ENCODE measurements at regions not wholly inside any gene's neighbourhood (a gene's known extent, or its start where the extent isn't known, plus 50 kb on each side); places are given as distances from the start of the nearest gene placed in this dataset.

DNA sequence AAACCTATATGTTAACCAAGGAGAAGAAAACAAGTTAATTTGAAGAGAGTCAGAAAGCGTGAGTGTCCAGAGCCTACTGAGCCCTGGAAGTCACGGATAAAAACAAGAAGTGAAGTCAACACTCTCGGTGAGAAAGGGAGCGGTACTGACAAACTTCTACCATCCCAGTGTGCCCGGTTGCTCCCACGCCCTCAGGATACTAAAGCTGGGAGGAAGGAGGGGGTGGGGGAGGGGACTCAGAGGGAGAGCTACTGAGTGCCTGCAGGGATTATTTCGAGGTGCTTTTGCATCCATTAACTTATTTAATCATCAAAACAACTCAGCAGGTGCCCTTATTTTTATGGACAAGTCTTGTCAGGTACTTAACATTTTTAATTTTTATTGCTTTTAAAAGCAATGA, 166.2 kb downstream of the ZIC5 start:
- TF ChIP-seq, protein P1, sequence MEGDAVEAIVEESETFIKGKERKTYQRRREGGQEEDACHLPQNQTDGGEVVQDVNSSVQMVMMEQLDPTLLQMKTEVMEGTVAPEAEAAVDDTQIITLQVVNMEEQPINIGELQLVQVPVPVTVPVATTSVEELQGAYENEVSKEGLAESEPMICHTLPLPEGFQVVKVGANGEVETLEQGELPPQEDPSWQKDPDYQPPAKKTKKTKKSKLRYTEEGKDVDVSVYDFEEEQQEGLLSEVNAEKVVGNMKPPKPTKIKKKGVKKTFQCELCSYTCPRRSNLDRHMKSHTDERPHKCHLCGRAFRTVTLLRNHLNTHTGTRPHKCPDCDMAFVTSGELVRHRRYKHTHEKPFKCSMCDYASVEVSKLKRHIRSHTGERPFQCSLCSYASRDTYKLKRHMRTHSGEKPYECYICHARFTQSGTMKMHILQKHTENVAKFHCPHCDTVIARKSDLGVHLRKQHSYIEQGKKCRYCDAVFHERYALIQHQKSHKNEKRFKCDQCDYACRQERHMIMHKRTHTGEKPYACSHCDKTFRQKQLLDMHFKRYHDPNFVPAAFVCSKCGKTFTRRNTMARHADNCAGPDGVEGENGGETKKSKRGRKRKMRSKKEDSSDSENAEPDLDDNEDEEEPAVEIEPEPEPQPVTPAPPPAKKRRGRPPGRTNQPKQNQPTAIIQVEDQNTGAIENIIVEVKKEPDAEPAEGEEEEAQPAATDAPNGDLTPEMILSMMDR (IDR thresholded peaks at IDR 0.05) = no peak
- DNase-seq (ENCODE audit: low spot score) (no peak), ATAC-seq (ENCODE audit: low FRiP score) (no peak)

DNA sequence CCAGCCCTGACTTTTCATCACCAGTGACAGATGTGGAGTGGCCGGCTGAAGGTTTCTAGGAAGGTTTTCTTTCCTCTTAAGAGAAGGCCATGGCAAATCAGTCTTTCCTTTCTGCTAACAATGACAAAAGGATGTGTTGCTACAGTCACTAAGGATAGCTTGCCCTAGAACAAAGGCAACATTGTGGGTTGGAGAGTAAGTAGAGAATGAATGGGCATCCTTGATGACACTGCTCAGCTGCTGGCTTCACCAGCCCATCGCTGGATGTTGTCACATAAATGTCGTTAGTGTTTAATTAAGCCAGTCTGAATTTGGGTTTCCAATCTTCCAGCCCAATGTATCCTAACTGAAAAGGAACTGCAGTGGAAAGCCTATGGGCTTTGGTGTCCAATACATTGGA, 168.4 kb downstream of the ZIC5 start:
- DNase-seq (ENCODE audit: low spot score) (no peak), ATAC-seq (ENCODE audit: low FRiP score) (no peak)
- TF ChIP-seq, protein P1 (IDR thresholded peaks at IDR 0.05) = no peak

DNA sequence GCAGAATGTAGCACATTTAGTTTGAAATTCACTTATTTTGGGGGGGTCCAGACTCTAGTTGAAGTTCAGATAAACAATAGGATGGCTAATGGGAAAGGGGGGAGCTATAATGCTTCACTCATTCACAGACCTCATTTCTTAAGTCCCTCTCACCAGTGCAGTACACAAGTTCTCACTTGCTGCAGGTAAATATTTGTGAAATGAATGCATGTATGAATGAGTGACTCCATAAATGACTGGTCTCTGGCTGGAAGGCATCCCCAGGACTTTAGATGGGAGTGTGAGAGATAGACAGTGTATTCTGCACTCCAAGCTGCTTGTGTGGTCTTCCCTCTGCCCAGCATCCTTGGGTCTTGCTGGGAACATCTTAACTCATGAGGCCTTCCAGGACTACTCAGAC, 169.2 kb downstream of the ZIC5 start:
- DNase-seq (ENCODE audit: low spot score) = no peak
- no peak for ATAC-seq (ENCODE audit: low FRiP score)
- TF ChIP-seq, protein P1 (IDR thresholded peaks at IDR 0.05) = no peak

DNA sequence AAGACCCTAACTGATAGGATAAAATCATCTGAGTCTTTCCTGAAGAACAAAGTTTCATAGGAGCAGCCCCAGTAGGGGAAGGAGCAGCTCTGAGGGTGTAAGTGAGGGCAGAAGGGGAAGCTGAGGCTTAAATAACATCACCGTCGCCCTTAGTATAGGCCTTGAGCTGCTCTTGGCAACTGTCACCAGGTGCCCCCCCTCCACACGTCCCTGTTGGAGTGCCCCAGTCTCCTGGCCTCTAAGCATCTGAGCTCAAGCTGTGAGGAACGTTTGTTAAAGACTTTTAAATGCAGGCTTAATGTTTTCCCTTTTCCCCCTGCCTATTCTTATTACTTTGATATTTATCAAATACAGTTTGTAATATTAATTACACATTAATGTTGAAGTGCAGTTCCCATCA, 170.6 kb downstream of the ZIC5 start:
- TF ChIP-seq, protein P1 (IDR thresholded peaks at IDR 0.05) = no peak
- ATAC-seq (ENCODE audit: low FRiP score) (no peak), DNase-seq (ENCODE audit: low spot score) (no peak)

DNA sequence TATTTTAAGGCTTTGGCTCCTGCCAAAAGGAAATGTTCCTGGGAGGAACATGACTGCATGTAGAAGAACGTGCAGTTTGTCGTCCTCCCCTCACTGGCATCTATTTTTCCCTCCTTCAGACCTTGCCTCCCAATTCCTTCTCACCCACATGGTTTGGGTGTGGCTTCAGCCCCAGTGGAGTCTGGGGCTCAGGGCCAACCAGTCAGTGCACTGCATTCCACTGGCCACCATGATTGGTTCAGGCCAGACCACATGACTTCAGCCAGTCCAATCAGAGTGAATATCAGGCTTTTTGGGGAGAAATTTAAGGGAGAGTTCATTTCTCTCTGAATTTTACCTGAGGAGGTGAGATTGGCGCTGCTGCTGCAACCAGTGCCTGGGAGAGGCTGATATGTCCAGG, 171.6 kb downstream of the ZIC5 start:
- DNase-seq (ENCODE audit: low spot score) (no peak), ATAC-seq (ENCODE audit: low FRiP score) (no peak)
- TF ChIP-seq, protein P1 (IDR thresholded peaks at IDR 0.05) = no peak

DNA sequence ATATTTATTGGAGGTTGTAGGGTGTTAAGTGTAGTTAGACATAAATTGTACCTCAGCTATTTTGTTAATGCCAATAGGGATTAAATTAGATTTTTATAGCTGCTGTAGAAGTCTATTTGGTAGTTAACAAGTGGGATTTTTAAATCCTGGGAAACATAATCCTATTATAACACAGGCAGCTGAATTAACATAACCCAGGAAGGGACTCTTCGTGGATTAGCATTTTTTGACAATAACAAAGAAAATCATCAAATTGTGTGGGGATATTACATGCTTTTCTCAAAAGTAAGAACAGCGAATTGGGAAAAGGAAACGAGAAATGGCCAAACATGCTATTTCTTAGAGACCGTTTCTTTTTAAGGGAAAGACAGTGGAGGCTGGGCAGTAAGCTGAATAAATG, 172.8 kb downstream of the ZIC5 start:
- DNase-seq (ENCODE audit: low spot score) (no peak), ATAC-seq (ENCODE audit: low FRiP score) (no peak)
- TF ChIP-seq, protein P1 (IDR thresholded peaks at IDR 0.05) = no peak

DNA sequence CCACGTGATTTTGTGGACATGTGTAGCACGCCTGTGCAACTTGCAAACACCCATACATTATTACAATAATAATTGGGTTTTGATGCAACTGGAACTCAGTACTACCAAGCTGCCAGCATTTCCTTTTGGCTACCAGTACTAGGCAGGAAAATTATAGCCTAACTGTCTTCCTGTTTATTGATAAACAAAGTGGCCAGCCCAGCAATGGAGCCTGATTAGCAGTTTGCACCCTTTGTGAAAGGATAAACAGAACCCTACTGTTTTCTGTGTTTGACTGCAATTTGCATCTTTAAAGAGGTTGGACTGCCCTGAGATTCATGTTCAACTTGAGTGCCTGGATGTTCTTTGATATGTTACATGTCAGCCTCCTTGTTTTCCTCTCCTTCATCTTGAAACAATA, 173.9 kb downstream of the ZIC5 start:
- DNase-seq (ENCODE audit: low spot score) = no peak
- ATAC-seq (ENCODE audit: low FRiP score) = no peak
- TF ChIP-seq, protein P1 (IDR thresholded peaks at IDR 0.05) = no peak
